ENCODE measurements at regions not wholly inside any gene's neighbourhood (a gene's known extent, or its start where the extent isn't known, plus 50 kb on each side); places are given as distances from the start of the nearest gene placed in this dataset.
"Not testable (repeated sequence)": the region's sequence is repeated elsewhere in the genome, so short reads cannot be mapped to it uniquely, and the experiment has no call there.

GRCh38 chr4:111267786-111268185, 644.9 kb upstream of the PITX2 start:
- no peak for DNase-seq (ENCODE audit: low spot score)

GRCh38 chr4:111268769-111269414, 646.0 kb upstream of the PITX2 start:
- DNase-seq (ENCODE audit: low spot score), result no peak

- no peak for DNase-seq (ENCODE audit: low spot score)
These were observed 646.6 kb upstream of the PITX2 start for GRCh38 chr4:111269439-111269838.

GRCh38 chr4:111274060-111274459, 651.2 kb upstream of the PITX2 start:
- DNase-seq (ENCODE audit: low spot score), result no peak

- DNase-seq (ENCODE audit: low spot score), result no peak
These were observed 651.6 kb upstream of the PITX2 start for GRCh38 chr4:111274486-111274885.

GRCh38 chr4:111281219-111281618, 658.3 kb upstream of the PITX2 start:
- DNase-seq (ENCODE audit: low spot score), result no peak

GRCh38 chr4:111282035-111282434, 659.2 kb upstream of the PITX2 start:
- no peak for DNase-seq (ENCODE audit: low spot score)

- DNase-seq (ENCODE audit: low spot score), result peak; percentile 6
These were observed 660.3 kb upstream of the PITX2 start for GRCh38 chr4:111283066-111283677.

GRCh38 chr4:111296466-111296865, 673.6 kb upstream of the PITX2 start:
- no peak for DNase-seq (ENCODE audit: low spot score)

GRCh38 chr4:111303806-111304205, 680.9 kb upstream of the PITX2 start:
- no peak for DNase-seq (ENCODE audit: low spot score)

GRCh38 chr4:111323496-111323895, 700.6 kb upstream of the PITX2 start:
- DNase-seq (ENCODE audit: low spot score), result no peak

- DNase-seq (ENCODE audit: low spot score), result no peak
These were observed 701.0 kb upstream of the PITX2 start for GRCh38 chr4:111323916-111324315.

GRCh38 chr4:111326450-111326849, 703.6 kb upstream of the PITX2 start:
- no peak for DNase-seq (ENCODE audit: low spot score)

- DNase-seq (ENCODE audit: low spot score), result no peak
These were observed 707.9 kb upstream of the PITX2 start for GRCh38 chr4:111330786-111331185.

- DNase-seq (ENCODE audit: low spot score), result no peak
These were observed 711.5 kb upstream of the PITX2 start for GRCh38 chr4:111334361-111334760.

GRCh38 chr4:111337186-111337876, 714.5 kb upstream of the PITX2 start:
- DNase-seq (ENCODE audit: low spot score), result not testable (repeated sequence)

- DNase-seq (ENCODE audit: low spot score), result no peak
These were observed 736.7 kb upstream of the PITX2 start for GRCh38 chr4:111359602-111360001.

GRCh38 chr4:111360906-111361305, 738.0 kb upstream of the PITX2 start:
- no peak for DNase-seq (ENCODE audit: low spot score)

GRCh38 chr4:111362941-111363361, 740.1 kb upstream of the PITX2 start:
- no peak for DNase-seq (ENCODE audit: low spot score)

GRCh38 chr4:111377880-111378279, 755.0 kb upstream of the PITX2 start:
- not testable (repeated sequence) for DNase-seq (ENCODE audit: low spot score)

GRCh38 chr4:111388561-111388960, 756.7 kb upstream of the FAM241A start:
- DNase-seq (ENCODE audit: low spot score), result no peak

GRCh38 chr4:111391829-111392228, 753.4 kb upstream of the FAM241A start:
- no peak for DNase-seq (ENCODE audit: low spot score)

- no peak for DNase-seq (ENCODE audit: low spot score)
These were observed 751.5 kb upstream of the FAM241A start for GRCh38 chr4:111393781-111394180.

Data from CD4-positive, alpha-beta T cell treated with Interleukin-2 at 100 ng/mL for 4 hours (primary cell).